ENCODE measurements at regions not wholly inside any gene's neighbourhood (a gene's known extent, or its start where the extent isn't known, plus 50 kb on each side); places are given as distances from the start of the nearest gene placed in this dataset.

- CTCF ChIA-PET (ENCODE audit: unreplicated experiment): no interaction called here
- Histone ChIP-seq H2AFZ (ENCODE audit: low read length) (no peak overlapping the region), H3K27ac (ENCODE audit: low read depth, low read length, poor library complexity, severe bottlenecking) (no peak overlapping the region), H3K79me2 (ENCODE audit: insufficient read depth, low read depth, low read length) (no peaks in the 10 kb centered on the region), H3K4me3 (ENCODE audit: low read depth, low read length, poor library complexity, severe bottlenecking) (no peak overlapping the region), H3K36me3 (ENCODE audit: insufficient read depth, low read length) (no peaks in the 10 kb centered on the region), H3K9me2 (ENCODE audit: insufficient read depth, low read length) (no peaks in the 10 kb centered on the region), H4K20me1 (ENCODE audit: insufficient read depth, low read length) (no peaks in the 10 kb centered on the region), H3K4me1 (ENCODE audit: insufficient read depth, low read length, poor library complexity, severe bottlenecking) (no peaks in the 10 kb centered on the region), H3K4me2 (ENCODE audit: low read length) (no peak overlapping the region), H3K9me3 (ENCODE audit: low read length) (no peaks in the 10 kb centered on the region)
- intact Hi-C loops (cut with micrococcal nuclease; ENCODE audit: unreplicated experiment): no loop called here
- TF ChIP-seq, protein P1, sequence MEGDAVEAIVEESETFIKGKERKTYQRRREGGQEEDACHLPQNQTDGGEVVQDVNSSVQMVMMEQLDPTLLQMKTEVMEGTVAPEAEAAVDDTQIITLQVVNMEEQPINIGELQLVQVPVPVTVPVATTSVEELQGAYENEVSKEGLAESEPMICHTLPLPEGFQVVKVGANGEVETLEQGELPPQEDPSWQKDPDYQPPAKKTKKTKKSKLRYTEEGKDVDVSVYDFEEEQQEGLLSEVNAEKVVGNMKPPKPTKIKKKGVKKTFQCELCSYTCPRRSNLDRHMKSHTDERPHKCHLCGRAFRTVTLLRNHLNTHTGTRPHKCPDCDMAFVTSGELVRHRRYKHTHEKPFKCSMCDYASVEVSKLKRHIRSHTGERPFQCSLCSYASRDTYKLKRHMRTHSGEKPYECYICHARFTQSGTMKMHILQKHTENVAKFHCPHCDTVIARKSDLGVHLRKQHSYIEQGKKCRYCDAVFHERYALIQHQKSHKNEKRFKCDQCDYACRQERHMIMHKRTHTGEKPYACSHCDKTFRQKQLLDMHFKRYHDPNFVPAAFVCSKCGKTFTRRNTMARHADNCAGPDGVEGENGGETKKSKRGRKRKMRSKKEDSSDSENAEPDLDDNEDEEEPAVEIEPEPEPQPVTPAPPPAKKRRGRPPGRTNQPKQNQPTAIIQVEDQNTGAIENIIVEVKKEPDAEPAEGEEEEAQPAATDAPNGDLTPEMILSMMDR (conservative IDR thresholded peaks at IDR 0.05; ENCODE audit: low read length): no peak
- no peak for TF ChIP-seq EZH2phosphoT487 (IDR thresholded peaks at IDR 0.05; ENCODE audit: borderline replicate concordance, low read depth, low read length)
- POLR2A ChIA-PET: interaction anchor here (0.9 to 1.0 kb wide), 2 partner anchors 24 to 337 kb away, joined by 3 read pairs; no protein-coding TSS in a partner anchor
- DNase-seq (ENCODE audit: low spot score): no peak
- BruUV-seq (replicated peaks): no TSS peak
Observed at GRCh38 chr18:5626130-5626880, 82.5 kb upstream of the EPB41L3 start.

DNA sequence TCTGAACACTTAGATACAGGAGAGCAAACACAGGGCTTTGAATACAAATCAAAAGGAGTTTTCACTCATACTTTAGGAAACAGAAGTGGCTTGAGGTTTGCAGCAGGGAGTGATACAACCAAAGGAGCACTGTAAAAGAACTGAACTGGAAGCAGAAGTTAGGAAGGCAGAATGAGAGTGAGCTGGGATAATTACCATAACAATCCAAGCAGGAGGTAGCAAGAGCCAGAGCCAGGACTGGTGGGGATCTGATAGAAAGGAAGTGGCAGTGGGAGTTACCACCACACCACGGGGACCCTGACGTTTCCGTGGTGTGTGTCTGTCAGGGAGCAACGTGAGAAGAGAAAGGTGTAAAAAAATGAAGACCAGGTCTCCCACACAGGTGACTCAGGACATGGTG lies 81.3 kb upstream of the EPB41L3 start:
- Histone ChIP-seq H3K4me3 (ENCODE audit: low read depth, low read length, poor library complexity, severe bottlenecking) (no peak overlapping the region), H2AFZ (ENCODE audit: low read length) (no peak overlapping the region), H3K9me3 (ENCODE audit: low read length) (no peaks in the 10 kb centered on the region), H3K27ac (ENCODE audit: low read depth, low read length, poor library complexity, severe bottlenecking) (no peak overlapping the region), H3K4me1 (ENCODE audit: insufficient read depth, low read length, poor library complexity, severe bottlenecking) (no peaks in the 10 kb centered on the region), H3K9me2 (ENCODE audit: insufficient read depth, low read length) (no peaks in the 10 kb centered on the region), H3K36me3 (ENCODE audit: insufficient read depth, low read length) (no peaks in the 10 kb centered on the region), H4K20me1 (ENCODE audit: insufficient read depth, low read length) (no peaks in the 10 kb centered on the region), H3K4me2 (ENCODE audit: low read length) (no peak overlapping the region), H3K79me2 (ENCODE audit: insufficient read depth, low read depth, low read length) (no peaks in the 10 kb centered on the region)
- no peak for DNase-seq (ENCODE audit: low spot score)
- BruUV-seq (replicated peaks): no TSS peak
- ChIA-PET POLR2A (interaction anchor here (0.6 to 1.0 kb wide), 3 partner anchors 26 to 1478 kb away, joined by 3 read pairs; no protein-coding TSS in a partner anchor), CTCF (ENCODE audit: unreplicated experiment) (no interaction called here)
- TF ChIP-seq, protein P1 (conservative IDR thresholded peaks at IDR 0.05; ENCODE audit: low read length): no peak
- no peak for TF ChIP-seq EZH2phosphoT487 (IDR thresholded peaks at IDR 0.05; ENCODE audit: borderline replicate concordance, low read depth, low read length)
- intact Hi-C loops (cut with micrococcal nuclease; ENCODE audit: unreplicated experiment): no loop called here

- Histone ChIP-seq H3K27ac (ENCODE audit: low read depth, low read length, poor library complexity, severe bottlenecking) (no peak overlapping the region), H3K4me2 (ENCODE audit: low read length) (no peak overlapping the region), H3K79me2 (ENCODE audit: insufficient read depth, low read depth, low read length) (no peaks in the 10 kb centered on the region), H3K9me2 (ENCODE audit: insufficient read depth, low read length) (no peaks in the 10 kb centered on the region), H4K20me1 (ENCODE audit: insufficient read depth, low read length) (no peaks in the 10 kb centered on the region), H3K4me3 (ENCODE audit: low read depth, low read length, poor library complexity, severe bottlenecking) (no peak overlapping the region), H3K36me3 (ENCODE audit: insufficient read depth, low read length) (no peaks in the 10 kb centered on the region), H3K4me1 (ENCODE audit: insufficient read depth, low read length, poor library complexity, severe bottlenecking) (no peaks in the 10 kb centered on the region), H3K9me3 (ENCODE audit: low read length) (no peaks in the 10 kb centered on the region), H2AFZ (ENCODE audit: low read length) (no peak overlapping the region)
- BruUV-seq (replicated peaks): no TSS peak
- DNase-seq (ENCODE audit: low spot score): no peak
- intact Hi-C loops (cut with micrococcal nuclease; ENCODE audit: unreplicated experiment): no loop called here
- CTCF ChIA-PET (ENCODE audit: unreplicated experiment): no interaction called here
- POLR2A ChIA-PET: interaction anchor here (0.6 to 1.7 kb wide), 4 partner anchors 11 to 64 kb away, joined by 3 to 6 read pairs (median 5); no protein-coding TSS in a partner anchor
- TF ChIP-seq, protein P1 (conservative IDR thresholded peaks at IDR 0.05; ENCODE audit: low read length): no peak
- TF ChIP-seq EZH2phosphoT487 (IDR thresholded peaks at IDR 0.05; ENCODE audit: borderline replicate concordance, low read depth, low read length): no peak
Observed at GRCh38 chr18:5622905-5623304, 79.1 kb upstream of the EPB41L3 start.
